ENCODE measurements at regions not wholly inside any gene's neighbourhood (a gene's known extent, or its start where the extent isn't known, plus 50 kb on each side); places are given as distances from the start of the nearest gene placed in this dataset.

GRCh38 chr14:49986343-49987014 is 93.6 kb downstream of the ARF6 start:
- TF ChIP-seq, protein P1, sequence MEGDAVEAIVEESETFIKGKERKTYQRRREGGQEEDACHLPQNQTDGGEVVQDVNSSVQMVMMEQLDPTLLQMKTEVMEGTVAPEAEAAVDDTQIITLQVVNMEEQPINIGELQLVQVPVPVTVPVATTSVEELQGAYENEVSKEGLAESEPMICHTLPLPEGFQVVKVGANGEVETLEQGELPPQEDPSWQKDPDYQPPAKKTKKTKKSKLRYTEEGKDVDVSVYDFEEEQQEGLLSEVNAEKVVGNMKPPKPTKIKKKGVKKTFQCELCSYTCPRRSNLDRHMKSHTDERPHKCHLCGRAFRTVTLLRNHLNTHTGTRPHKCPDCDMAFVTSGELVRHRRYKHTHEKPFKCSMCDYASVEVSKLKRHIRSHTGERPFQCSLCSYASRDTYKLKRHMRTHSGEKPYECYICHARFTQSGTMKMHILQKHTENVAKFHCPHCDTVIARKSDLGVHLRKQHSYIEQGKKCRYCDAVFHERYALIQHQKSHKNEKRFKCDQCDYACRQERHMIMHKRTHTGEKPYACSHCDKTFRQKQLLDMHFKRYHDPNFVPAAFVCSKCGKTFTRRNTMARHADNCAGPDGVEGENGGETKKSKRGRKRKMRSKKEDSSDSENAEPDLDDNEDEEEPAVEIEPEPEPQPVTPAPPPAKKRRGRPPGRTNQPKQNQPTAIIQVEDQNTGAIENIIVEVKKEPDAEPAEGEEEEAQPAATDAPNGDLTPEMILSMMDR (IDR thresholded peaks at IDR 0.05): no peak
- TF ChIP-seq POLR2AphosphoS5 (IDR thresholded peaks at IDR 0.05) (no peak), POLR2A (IDR thresholded peaks at IDR 0.05) (no peak)

Data from prostate gland (tissue), 2 donors.